ENCODE measurements at regions not wholly inside any gene's neighbourhood (a gene's known extent, or its start where the extent isn't known, plus 50 kb on each side); places are given as distances from the start of the nearest gene placed in this dataset.

GRCh38 chr22:49011769-49012648 lies 815.7 kb downstream of the BRD1 start:
- Histone ChIP-seq H3K9me3 (ENCODE audit: insufficient read depth, low read depth, low read length) (peaks cover 1% of the 10 kb centered on the region; the same call in 1 of the 2 replicates), H4K20me1 (ENCODE audit: insufficient read depth, low read length, poor library complexity, severe bottlenecking) (no peaks in the 10 kb centered on the region), H3K9ac (ENCODE audit: low read depth, low read length, poor library complexity, severe bottlenecking) (no peak overlapping the region), H3K79me2 (ENCODE audit: insufficient read depth, low read length) (no peaks in the 10 kb centered on the region), H3F3A (ENCODE audit: low read depth) (no peaks in the 10 kb centered on the region), H3K4me2 (ENCODE audit: low read depth, low read length, poor library complexity, severe bottlenecking) (no peak overlapping the region), H3K36me3 (ENCODE audit: insufficient read depth, low read length) (no peaks in the 10 kb centered on the region), H3K27me3 (ENCODE audit: insufficient read depth, low read length, poor library complexity, severe bottlenecking) (no peaks in the 10 kb centered on the region), H3K4me1 (ENCODE audit: insufficient read depth, low read length, poor library complexity, severe bottlenecking) (no peaks in the 10 kb centered on the region), H2AFZ (ENCODE audit: low read length) (no peak overlapping the region), H3K4me3 (ENCODE audit: low read length, poor library complexity, severe bottlenecking) (no peak overlapping the region), H3K9me2 (replicated peaks; ENCODE audit: low read depth, low read length) (no peaks in the 10 kb centered on the region)
- TF ChIP-seq, protein P1, sequence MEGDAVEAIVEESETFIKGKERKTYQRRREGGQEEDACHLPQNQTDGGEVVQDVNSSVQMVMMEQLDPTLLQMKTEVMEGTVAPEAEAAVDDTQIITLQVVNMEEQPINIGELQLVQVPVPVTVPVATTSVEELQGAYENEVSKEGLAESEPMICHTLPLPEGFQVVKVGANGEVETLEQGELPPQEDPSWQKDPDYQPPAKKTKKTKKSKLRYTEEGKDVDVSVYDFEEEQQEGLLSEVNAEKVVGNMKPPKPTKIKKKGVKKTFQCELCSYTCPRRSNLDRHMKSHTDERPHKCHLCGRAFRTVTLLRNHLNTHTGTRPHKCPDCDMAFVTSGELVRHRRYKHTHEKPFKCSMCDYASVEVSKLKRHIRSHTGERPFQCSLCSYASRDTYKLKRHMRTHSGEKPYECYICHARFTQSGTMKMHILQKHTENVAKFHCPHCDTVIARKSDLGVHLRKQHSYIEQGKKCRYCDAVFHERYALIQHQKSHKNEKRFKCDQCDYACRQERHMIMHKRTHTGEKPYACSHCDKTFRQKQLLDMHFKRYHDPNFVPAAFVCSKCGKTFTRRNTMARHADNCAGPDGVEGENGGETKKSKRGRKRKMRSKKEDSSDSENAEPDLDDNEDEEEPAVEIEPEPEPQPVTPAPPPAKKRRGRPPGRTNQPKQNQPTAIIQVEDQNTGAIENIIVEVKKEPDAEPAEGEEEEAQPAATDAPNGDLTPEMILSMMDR (conservative IDR thresholded peaks at IDR 0.05; ENCODE audit: low read length), result no peak
- TF ChIP-seq EZH2phosphoT487 (IDR thresholded peaks at IDR 0.05; ENCODE audit: borderline replicate concordance), result no peak

DNA sequence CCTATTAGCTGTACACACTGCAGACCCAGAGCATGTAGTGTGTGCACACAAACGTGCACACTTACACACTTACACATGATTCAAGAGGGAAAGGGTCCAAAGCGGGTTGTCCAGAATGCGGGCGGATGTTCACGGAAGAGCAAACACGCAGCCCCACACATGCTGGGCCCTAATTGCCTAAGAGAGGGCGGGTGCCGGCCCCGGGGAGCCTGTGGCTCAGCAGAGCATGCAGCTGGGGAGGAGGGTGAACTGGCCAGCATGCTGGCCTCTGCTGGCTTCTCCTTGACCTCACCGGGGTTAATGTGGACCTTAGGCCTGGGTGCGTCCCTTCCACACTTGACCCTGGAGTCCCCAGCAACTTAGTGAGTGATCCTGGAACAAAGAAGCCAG lies 816.3 kb downstream of the BRD1 start:
- no peaks in the 10 kb centered on the region for H3K27me3 ChIP-seq (ENCODE audit: insufficient read depth, low read length, poor library complexity, severe bottlenecking)
- H3K36me3 ChIP-seq (ENCODE audit: insufficient read depth, low read length), result no peaks in the 10 kb centered on the region
- H3K79me2 ChIP-seq (ENCODE audit: insufficient read depth, low read length), result no peaks in the 10 kb centered on the region
- H2AFZ ChIP-seq (ENCODE audit: low read length), result no peak overlapping the region
- H3K4me3 ChIP-seq (ENCODE audit: low read length, poor library complexity, severe bottlenecking), result no peak overlapping the region
- H3K4me2 ChIP-seq (ENCODE audit: low read depth, low read length, poor library complexity, severe bottlenecking), result no peak overlapping the region
- no peak for TF ChIP-seq EZH2phosphoT487 (IDR thresholded peaks at IDR 0.05; ENCODE audit: borderline replicate concordance)
- TF ChIP-seq, protein P1 (conservative IDR thresholded peaks at IDR 0.05; ENCODE audit: low read length), result no peak
- H3F3A ChIP-seq (ENCODE audit: low read depth), result no peaks in the 10 kb centered on the region
- H3K9me3 ChIP-seq (ENCODE audit: insufficient read depth, low read depth, low read length), result peaks cover 6% of the 10 kb centered on the region; the same call in 1 of the 2 replicates
- H3K9ac ChIP-seq (ENCODE audit: low read depth, low read length, poor library complexity, severe bottlenecking), result no peak overlapping the region
- no peaks in the 10 kb centered on the region for H3K9me2 ChIP-seq (replicated peaks; ENCODE audit: low read depth, low read length)
- no peaks in the 10 kb centered on the region for H3K4me1 ChIP-seq (ENCODE audit: insufficient read depth, low read length, poor library complexity, severe bottlenecking)
- no peaks in the 10 kb centered on the region for H4K20me1 ChIP-seq (ENCODE audit: insufficient read depth, low read length, poor library complexity, severe bottlenecking)

DNA sequence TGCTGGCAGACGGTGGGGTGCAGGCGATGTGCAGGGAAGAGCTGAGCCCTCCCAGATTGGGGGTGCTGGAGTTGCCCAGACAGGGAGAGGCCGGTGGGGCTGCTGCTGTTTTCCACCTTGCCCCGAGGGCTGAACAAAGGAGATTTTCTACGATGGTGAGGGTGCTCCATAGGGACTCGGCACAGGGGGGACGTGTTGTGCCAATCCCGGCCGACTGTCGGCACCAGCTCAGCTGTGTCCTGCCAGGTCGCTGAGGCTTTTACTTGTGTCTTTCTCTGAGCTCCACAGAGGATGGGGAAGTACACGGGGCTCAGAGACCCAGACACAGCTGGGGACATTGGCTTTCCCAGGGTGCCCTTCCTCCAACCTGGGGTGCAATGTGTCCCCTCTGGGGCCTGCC lies 816.8 kb downstream of the BRD1 start:
- no peaks in the 10 kb centered on the region for H3K27me3 ChIP-seq (ENCODE audit: insufficient read depth, low read length, poor library complexity, severe bottlenecking)

More for the DNA sequence above, 816.8 kb downstream of the BRD1 start:
- TF ChIP-seq EZH2phosphoT487 (IDR thresholded peaks at IDR 0.05; ENCODE audit: borderline replicate concordance), result no peak
- TF ChIP-seq, protein P1 (conservative IDR thresholded peaks at IDR 0.05; ENCODE audit: low read length), result no peak
- no peaks in the 10 kb centered on the region for H4K20me1 ChIP-seq (ENCODE audit: insufficient read depth, low read length, poor library complexity, severe bottlenecking)
- no peaks in the 10 kb centered on the region for H3K9me2 ChIP-seq (replicated peaks; ENCODE audit: low read depth, low read length)
- no peak overlapping the region for H2AFZ ChIP-seq (ENCODE audit: low read length)
- peaks cover 6% of the 10 kb centered on the region; the same call in 1 of the 2 replicates for H3K9me3 ChIP-seq (ENCODE audit: insufficient read depth, low read depth, low read length)
- no peaks in the 10 kb centered on the region for H3K36me3 ChIP-seq (ENCODE audit: insufficient read depth, low read length)
- H3K79me2 ChIP-seq (ENCODE audit: insufficient read depth, low read length), result no peaks in the 10 kb centered on the region
- no peaks in the 10 kb centered on the region for H3F3A ChIP-seq (ENCODE audit: low read depth)
- H3K4me3 ChIP-seq (ENCODE audit: low read length, poor library complexity, severe bottlenecking), result no peak overlapping the region
- H3K9ac ChIP-seq (ENCODE audit: low read depth, low read length, poor library complexity, severe bottlenecking), result no peak overlapping the region
- no peak overlapping the region for H3K4me2 ChIP-seq (ENCODE audit: low read depth, low read length, poor library complexity, severe bottlenecking)
- no peaks in the 10 kb centered on the region for H3K4me1 ChIP-seq (ENCODE audit: insufficient read depth, low read length, poor library complexity, severe bottlenecking)
